ENCODE measurements at regions not wholly inside any gene's neighbourhood (a gene's known extent, or its start where the extent isn't known, plus 50 kb on each side); places are given as distances from the start of the nearest gene placed in this dataset.

- intact Hi-C loops (cut with DNase I) = no loop called here
- WGBS, 2 donors = 82 to 92% methylated on average over 3 of the region's 3 CpGs
- Histone ChIP-seq H3K9me3 (no peaks in the 10 kb centered on the region), H3K4me1 (no peaks in the 10 kb centered on the region), H3K36me3 (no peaks in the 10 kb centered on the region), H3K27ac (no peak overlapping the region), H3K27me3 (no peaks in the 10 kb centered on the region), H3K4me3 (replicated peaks in 1 of 3) (no peak overlapping the region)
- no peak for DNase-seq
- no peak for TF ChIP-seq CTCF (IDR thresholded peaks at IDR 0.05)
- TF ChIP-seq POLR2A (IDR thresholded peaks at IDR 0.05) = no peak
Measured at GRCh38 chr2:11953258-11953657, 206.8 kb downstream of the LPIN1 start.

GRCh38 chr2:11955314-11955713 is 208.9 kb downstream of the LPIN1 start:
- H3K27me3 ChIP-seq = no peaks in the 10 kb centered on the region
- intact Hi-C loops (cut with DNase I) = no loop called here
- no peak overlapping the region for H3K4me3 ChIP-seq (replicated peaks in 1 of 3)
- no peak for DNase-seq
- no peak overlapping the region for H3K27ac ChIP-seq
- H3K36me3 ChIP-seq = no peaks in the 10 kb centered on the region
- no peaks in the 10 kb centered on the region for H3K4me1 ChIP-seq
- H3K9me3 ChIP-seq = no peaks in the 10 kb centered on the region
- WGBS, 2 donors = 84 to 88% methylated on average over 2 of the region's 2 CpGs
- TF ChIP-seq POLR2A (IDR thresholded peaks at IDR 0.05) = no peak
- no peak for TF ChIP-seq CTCF (IDR thresholded peaks at IDR 0.05)

- 75 to 76% methylated on average over 9 of the region's 9 CpGs for WGBS, 2 donors
- no peak overlapping the region for H3K4me3 ChIP-seq (replicated peaks in 1 of 3)
Measured at GRCh38 chr2:11955884-11956291, 209.5 kb downstream of the LPIN1 start.

GRCh38 chr2:11962707-11963328 is 216.4 kb downstream of the LPIN1 start:
- H3K36me3 ChIP-seq = no peaks in the 10 kb centered on the region

More at GRCh38 chr2:11955884-11956291, 209.5 kb downstream of the LPIN1 start:
- no peaks in the 10 kb centered on the region for H3K4me1 ChIP-seq
- no peak for TF ChIP-seq POLR2A (IDR thresholded peaks at IDR 0.05)
- no peak for TF ChIP-seq CTCF (IDR thresholded peaks at IDR 0.05)
- no peaks in the 10 kb centered on the region for H3K9me3 ChIP-seq
- no peak for DNase-seq
- no peaks in the 10 kb centered on the region for H3K27me3 ChIP-seq
- H3K36me3 ChIP-seq = no peaks in the 10 kb centered on the region
- H3K27ac ChIP-seq = no peak overlapping the region
- intact Hi-C loops (cut with DNase I) = no loop called here

More at GRCh38 chr2:11962707-11963328, 216.4 kb downstream of the LPIN1 start:
- intact Hi-C loops (cut with DNase I) = no loop called here
- no peak for DNase-seq
- no peaks in the 10 kb centered on the region for H3K27me3 ChIP-seq
- no peak overlapping the region for H3K27ac ChIP-seq
- no peak overlapping the region for H3K4me3 ChIP-seq (replicated peaks in 1 of 3)
- TF ChIP-seq CTCF (IDR thresholded peaks at IDR 0.05) (no peak), POLR2A (IDR thresholded peaks at IDR 0.05) (no peak)
- no peaks in the 10 kb centered on the region for H3K9me3 ChIP-seq
- WGBS, 2 donors = 92% methylated on average over 10 of the region's 10 CpGs
- H3K4me1 ChIP-seq = no peaks in the 10 kb centered on the region
